NCI-H2081 treated with DMSO at 0.1 percent for 48 hours (cell line): ENCODE measurements at regions not wholly inside any gene's neighbourhood (a gene's known extent, or its start where the extent isn't known, plus 50 kb on each side); places are given as distances from the start of the nearest gene placed in this dataset.
"Not testable (repeated sequence)": the region's sequence is repeated elsewhere in the genome, so short reads cannot be mapped to it uniquely, and the experiment has no call there.

Experiments
- DNase-seq: peaks from one replicate; lab custom pipeline; 2025; lab: John Stamatoyannopoulos, UW

DNA sequence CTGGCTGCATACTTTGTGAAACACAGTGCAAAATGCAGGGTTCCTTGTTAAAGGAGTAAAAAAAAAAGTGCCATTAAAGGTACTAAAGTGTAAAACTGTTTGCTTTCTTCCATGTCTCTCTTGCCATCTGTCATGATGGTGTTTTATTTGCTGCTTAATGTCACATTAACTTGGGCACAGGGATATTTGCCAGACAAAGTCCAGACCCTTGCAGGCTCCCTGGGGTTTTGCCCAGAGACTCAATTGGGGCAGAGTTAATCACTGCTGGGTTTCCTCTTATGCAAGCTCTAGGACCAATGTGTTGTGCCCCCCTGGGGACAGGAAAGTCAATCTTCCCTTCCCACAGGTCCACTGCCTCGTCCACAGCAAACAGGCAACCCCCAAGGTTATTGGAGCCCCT is 274.3 kb upstream of the SGCD start:
- DNase-seq, result no peak

DNA sequence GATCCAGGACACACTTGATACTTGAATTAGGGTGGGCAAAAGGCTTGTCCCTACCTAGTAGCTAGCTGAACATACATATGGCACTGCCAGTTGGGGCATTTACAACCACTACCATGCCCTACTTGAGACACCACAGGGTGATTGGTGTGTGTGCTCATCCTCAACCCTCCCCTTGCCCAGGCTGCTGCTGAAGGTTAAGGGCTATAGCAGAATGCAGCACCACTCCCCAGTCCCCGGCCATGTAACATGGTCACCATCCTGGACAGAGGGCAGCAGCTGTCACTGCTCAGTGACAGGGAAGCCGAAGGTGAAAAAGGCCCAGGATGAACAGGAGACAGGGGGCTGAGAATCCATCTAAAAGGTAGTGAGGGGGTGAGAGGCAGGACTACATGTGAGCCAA is 273.9 kb upstream of the SGCD start:
- no peak for DNase-seq

DNA sequence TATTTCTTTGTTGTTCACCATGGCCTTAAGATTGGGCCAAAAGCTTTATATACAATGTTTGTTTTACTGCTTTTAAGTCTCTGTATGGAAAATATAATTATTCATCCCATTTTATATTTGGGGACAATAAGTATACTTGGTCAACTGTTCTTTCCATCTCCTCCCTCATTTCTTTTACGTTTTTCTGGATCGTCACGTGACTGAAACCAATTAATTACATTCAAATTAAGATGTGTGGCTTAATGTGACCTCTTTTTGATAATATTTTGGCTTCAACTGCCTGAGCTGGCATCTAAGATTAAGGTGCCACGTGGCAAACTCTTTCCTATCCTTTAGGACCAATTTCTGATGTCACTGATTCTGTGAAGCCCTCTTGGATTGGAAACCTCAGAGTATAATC is 250.1 kb upstream of the SGCD start:
- DNase-seq, result no peak

DNA sequence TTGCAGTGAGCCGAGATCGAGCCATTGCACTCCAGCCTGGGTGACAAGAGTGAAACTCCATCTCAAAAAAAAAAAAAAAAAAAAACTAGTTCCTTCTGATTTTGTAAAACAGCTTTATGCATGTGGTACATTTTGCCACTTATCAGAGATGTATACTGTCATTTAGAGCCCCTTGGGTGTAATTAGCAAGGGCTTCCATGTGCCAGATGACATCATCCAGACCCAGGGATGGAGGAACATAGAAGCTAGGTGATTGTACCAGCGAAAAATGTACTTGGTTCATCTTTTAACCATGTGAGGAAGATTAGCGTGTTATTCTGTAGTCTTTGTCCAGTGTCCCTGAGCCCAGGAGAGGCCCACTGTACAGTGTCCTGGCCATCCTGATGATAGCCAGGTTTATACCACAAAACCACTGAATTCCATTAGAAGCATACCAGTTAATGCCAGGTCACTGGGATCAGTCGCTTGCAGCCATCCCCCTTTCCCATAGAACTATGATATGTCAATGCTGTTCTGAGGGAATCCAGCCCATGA is 239.3 kb upstream of the SGCD start:
- no peak for DNase-seq

DNA sequence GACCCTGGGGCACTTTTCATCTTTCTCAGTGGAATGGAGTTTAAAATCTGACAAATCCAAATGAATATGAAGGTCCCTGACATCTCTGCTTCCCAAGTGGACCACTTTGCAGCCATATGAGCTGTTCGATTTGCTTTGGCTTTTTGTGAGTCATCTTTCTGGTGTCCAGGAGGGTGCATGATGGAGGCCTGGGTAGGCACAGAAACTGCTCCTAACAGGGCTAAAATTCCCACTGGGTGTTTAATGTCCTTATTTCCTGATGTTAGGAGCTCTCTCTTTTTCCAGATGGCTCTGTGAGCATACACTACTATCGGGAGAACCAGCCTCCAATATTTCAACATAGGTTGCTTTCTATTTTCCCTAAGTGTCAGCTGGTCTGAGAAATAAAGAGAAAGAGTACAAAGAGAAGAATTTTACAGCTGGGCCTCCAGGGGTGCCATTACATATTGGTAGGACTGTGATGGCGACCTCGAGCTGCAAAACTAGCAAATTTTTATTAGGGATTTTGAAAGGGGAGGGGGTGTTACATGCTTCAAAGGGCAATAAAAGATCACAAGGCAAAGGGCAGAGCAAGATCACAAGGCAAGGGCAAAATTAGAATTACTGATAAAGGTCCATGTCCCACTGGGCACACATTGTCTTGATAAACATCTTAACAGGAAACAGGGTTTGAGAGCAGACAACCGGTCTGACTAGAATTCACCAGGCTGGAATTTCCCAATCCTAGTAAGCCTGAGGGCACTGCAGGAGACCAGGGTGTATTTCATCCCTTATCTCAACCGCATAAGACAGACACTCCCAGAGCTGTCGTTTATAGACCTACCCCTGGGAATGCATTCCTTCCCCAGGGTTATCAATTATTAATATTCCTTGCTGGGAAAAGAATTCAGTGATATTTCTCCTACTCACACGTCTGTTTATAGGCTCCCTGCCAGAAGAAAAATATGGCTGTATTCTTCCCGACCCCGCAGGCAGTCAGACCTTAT is 236.7 kb upstream of the SGCD start:
- DNase-seq, result not testable (repeated sequence)

DNA sequence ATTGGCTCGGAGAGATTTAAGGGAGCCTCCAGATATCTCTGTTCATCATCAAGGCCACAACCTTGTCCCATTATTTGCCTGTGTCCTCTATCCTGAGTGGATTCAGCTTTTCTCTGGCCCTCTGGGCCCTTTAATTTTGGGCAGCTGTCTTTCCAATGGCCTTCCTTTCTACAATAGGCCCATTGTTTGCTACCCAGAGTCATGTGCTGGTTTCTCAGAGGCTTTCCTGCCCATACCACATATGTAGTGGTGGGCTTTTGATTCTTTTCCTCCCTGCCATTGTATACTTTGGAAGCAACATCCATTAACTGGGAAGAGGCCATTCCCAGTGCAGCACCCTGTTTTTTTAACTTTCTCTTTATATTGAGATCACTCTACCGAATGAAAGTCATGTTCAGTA is 233.9 kb upstream of the SGCD start:
- no peak for DNase-seq

DNA sequence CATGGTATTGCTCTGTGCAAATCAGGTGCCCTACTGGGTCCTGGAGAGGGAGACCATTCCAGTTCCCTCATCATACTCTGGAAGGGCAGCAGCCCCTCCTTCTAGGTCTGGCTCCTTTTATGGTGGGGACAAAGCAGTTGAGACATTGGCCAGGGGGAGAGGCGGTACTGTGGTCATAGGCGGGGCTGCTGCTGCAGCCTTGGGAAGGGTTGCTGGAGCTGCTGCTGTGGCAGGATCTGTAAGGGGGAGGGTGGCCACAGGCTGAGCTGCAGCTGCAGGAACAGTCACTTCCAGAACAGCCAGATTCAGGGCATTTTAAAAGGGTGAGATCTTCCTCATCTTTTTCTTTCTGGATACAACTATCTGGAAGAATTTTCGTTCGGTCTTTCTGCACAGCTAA is 233.0 kb upstream of the SGCD start:
- no peak for DNase-seq

DNA sequence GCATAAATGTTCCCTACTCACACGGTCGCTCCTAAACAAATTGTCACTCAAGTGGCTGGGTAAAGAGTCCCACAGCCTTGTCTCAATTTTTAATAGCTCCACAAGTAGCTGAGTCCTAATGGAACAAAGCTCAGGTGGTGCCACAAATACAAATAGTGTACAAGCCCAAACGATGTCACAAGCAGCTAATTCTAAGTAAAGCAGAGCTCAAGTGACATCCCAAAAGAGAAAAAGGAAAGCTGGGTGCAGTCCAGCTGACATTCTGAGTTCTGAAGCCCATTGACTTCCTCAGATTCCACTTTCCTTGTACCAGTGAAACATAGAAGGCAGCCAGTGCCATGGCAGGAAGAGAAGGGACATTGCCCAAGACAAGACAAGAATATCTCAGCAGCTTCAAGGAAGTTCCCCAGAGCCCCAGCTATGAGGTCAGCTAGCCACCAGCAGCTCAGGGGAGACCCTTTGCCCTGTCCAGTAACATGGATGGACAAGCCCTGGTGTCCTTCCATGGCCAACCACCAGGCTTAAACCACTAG is 231.2 kb upstream of the SGCD start:
- no peak for DNase-seq

DNA sequence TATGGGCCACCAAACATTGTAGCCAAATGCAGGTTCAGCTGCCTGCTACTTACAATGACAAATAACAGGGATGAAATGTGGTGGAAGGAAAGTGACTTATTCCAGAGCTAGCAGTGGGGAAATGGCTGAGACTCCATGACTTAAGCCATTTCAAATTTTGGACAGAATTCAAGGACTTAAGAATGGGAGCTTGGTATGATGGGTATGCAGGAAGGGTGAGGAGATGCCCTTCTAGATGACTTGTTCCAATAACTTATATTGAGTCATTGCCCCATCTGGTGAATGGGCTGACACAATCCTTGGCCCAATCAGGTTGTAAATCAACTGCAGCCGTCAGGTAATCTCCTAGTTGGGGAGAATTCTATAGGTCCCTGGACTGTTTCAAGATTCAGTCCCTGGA is 230.7 kb upstream of the SGCD start:
- no peak for DNase-seq

DNA sequence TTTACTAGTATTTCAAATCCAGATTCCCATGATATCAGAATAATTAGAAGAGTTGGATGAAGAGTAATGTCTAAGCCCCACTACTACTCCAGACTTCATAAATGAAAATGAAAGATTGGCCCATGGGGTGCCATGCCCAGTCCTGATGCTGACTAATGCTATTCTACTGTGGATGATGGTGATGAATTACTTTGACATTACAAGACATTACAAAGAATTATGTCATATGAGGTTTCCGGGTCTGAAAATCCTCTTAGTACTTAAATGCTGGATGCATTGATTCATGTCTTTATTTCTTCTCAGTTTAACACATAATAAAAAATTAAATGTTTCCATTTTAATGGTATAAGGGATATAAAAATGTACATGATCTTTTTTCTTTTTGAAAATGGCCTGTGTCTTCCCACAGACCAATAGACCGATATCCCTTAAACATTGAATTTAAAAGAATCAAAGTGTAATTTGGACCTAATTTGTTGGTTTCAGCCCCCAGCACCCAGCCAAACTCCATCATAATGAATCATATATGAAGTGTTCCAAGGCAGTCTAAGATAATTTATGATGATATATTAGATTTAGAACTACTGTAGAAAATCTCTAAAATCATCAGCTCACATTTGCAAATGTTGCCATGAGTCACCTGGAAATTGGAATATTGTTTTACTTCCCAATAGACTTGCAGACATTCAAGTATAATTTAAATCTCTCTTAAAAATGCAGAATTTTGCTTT is 223.6 kb upstream of the SGCD start:
- no peak for DNase-seq

DNA sequence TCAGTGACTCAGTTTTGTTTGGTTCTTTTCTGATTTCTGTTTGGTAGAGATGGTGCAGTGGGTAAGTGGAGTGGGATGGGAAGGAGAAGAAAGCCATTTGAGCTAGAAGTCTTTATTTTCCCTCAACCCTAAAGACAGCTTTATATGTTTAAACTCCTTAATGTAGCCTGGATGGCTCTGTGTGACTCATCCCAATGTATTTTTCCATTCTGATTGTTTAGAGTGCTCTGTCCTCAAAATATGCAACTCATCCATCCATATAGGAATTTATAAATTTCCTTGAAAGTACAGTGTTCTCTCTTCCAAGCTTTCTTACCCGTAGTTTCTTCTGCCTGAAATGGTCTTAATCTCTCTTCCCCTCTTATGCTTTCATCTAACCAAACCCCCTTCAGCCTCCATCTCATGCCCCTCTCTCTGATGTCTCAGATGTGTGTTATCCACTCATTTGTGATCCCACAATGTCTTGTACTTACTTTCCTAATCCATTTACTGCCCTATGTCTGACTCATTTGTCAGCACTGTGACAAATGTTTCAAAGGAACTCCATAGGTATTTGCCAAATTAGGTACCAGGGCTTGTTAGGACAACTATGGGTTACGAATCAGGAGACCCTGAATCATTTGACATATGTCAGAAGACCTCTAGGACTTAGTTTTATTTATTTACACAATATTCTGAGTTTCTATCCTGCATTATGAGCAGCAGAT is 217.5 kb upstream of the SGCD start:
- no peak for DNase-seq

DNA sequence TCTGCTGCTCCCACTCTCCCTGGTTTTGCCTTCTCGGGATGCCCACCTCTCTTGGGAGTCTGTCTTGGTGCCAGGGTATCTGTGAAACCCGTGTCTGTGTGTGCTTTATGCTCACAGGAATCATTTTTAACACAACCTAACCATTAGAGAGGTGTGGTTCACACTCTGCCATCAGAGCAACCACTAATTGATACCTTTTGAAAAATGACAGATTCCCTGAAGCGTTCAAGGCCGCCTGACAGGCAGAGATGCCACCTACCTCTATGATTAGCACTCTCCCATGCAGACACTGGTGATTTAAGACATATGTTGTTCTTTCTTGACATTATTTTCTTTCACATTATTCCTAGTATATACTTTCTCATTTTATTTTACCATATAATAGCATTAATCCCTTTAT is 207.3 kb upstream of the SGCD start:
- DNase-seq, result no peak

DNA sequence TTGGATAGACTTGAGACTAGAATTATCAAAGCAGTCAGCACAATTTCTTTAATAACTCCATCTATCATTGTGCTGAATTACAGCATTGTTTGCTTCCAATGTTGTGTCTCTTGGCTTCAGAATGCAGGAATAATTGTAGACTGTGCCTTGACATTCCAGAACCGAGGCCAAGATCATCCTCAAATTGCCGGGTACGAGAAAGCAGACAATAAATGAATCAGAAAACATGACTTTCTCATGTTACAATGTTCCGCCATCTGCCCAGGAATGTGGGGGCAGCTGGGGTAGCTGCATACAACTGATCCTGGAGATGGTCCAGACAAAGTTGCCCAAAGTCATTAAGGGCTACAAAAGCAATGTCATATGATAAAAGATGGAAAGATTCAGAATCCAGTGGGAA is 206.2 kb upstream of the SGCD start:
- DNase-seq, result no peak

DNA sequence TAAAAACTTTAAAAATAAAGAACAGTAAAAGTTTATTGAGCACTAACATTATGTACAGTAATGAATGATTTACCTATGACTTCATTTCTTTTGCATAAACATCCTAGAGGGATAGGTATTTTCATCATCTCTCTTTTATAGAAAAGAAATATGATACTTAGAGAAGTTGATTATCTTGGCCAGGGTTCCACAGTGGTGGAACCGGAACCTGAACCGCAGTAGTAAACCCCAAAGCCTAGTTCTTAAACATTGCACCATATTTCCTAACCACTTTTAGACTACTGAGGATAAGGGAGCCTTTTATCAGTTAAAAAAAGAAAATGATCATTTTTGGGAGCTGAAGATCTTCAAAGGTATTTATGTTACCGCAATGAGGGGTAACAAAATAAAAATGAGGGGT is 205.7 kb upstream of the SGCD start:
- DNase-seq, result no peak

DNA sequence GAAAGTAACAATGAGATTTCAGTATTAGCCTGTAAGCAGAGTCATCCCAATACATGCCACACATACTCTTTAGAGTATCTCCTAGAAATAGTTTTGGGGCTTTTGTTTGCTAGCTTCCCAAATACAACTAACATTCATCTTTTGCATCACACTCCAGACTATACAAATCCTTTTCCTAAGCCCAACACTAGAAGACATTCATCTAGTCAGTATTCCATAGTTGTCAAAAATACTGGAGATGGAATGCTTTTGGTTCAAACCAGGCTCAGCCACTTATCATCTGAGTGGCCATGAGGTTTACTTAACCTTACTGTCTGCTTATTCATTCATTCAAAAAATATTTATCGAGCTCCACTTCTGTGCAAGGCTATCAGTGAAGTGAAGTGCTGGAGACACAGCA is 205.1 kb upstream of the SGCD start:
- DNase-seq, result no peak

DNA sequence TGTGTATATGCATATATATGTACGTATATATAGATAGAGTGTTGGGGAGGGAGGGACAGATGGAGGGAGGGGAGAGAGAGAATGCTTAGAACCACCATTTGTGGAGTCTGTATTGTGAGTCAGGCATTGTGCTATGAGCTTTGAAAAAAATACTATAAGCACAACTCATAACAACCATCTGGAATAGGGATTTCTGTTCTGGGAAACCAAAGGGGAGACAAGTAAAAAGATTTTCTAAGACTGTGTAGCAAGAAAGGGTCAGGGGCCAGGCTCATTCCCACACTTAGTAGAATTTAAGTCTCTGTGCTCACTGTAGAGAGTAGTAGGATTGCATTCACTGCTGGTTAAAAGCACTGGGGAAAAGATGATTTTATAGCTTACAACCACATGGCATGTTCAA is 202.3 kb upstream of the SGCD start:
- DNase-seq, result no peak

DNA sequence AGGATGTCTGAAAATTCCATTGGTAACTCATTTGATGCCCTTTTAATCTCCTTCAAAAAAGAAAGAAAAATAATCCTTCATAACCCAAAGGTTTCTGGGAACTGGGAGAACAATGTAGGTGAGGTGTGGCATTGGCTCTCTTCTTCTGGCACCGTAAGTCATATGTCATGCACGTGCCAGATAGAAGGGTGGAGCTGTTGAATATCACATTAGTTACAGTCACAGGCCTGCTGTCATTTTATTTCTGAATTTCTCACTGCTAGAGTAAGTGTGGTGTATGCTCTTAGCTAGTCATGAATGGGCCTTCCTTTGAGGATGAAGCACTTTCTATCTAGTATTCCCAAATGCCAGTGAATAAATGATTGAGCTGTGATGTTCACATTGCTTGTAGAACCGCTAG is 201.8 kb upstream of the SGCD start:
- DNase-seq, result no peak

DNA sequence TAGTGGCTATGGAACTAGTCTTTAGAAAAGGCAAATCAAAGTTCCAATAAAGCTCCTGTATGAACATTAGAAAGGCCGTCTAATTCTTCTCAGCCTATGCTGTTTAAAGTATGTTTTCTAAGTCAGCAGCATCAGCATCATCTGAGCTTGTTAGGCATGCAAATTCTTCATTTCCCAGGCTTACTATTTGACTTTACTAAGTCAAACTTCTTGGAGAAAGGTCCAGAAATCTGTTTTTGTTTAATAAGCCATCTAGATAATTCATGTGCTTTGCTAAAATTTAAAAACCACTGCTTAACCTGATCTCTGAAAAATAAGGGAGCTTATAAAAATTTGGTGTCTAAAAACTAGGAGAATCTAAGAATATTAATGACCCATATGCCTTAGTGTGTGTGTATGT is 200.2 kb upstream of the SGCD start:
- DNase-seq, result no peak

DNA sequence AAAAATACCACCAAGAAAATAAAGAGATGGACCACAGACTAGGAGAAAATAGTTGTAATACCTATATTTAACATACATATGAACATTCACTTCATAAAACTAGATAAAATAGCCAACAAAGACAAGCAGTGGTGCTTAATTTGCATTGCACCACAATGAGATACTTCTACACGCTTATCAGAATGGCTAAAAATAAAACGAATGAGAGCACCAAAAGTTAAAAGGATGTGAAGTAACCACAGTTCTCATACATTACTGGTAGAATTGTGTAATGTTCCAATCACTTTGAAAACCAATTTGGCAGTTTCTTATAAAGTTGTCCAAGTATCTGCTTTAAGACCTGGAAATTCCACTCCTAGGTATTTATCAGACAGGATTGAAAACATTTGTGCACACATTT is 198.9 kb upstream of the SGCD start:
- no peak for DNase-seq

DNA sequence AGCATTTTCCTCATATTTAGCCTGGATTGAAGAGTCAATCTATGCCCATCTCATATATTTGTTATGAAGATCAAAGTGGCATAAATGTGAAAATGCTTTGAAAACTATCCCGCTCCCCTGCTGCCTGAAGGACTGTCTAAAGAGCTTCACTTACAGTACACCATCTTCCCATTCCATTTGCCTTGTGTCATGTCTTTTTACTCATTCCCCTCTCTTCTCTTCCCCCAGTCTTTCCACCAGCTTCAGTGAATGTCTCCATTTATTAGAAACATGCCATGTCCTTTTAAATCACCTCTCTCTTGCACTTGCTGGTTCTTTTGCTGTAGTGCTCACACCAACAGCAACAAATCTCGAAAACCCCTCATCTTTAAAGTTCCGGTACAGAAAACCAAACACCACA is 192.7 kb upstream of the SGCD start:
- no peak for DNase-seq

DNA sequence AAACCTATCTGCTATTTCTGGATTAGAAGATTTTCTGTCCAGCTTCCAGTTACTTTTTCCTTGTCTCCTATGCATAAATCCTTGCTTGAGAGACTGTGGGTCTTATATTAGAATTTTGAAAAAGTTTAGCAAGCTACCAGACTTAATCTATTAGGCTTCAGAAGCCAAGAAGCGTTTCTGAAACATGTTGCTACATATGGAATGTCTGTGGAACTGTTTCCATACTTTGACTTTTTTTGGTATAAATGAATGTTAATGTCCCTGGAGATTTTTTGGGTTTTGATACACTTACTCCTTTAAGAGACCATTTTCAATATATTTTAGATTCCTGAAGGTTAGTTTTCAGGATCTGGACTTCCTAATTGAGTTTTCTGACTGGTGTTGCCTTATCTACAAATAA is 191.4 kb upstream of the SGCD start:
- no peak for DNase-seq
